ENCODE measurements at regions not wholly inside any gene's neighbourhood (a gene's known extent, or its start where the extent isn't known, plus 50 kb on each side); places are given as distances from the start of the nearest gene placed in this dataset.
"Not testable (repeated sequence)": the region's sequence is repeated elsewhere in the genome, so short reads cannot be mapped to it uniquely, and the experiment has no call there.

- DNase-seq, result no peak
These were observed 90.7 kb upstream of the DCLK2 start for GRCh38 chr4:149987330-149988086.

DNA sequence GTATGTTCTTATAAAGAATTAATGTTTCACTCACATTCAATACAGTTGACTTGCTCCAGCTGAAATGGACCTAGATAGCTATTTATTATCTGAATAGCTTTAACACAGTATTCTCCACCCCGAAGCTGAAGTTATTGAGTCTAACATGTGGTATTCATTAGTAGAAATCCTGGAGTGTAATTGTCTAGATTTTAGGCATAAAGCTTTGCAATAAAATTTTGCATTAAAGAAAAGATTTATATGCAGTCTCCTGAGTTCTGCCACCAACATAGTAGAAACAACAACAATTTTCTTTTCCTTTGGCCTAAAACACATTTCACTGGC is 90.2 kb upstream of the DCLK2 start:
- no peak for DNase-seq

DNA sequence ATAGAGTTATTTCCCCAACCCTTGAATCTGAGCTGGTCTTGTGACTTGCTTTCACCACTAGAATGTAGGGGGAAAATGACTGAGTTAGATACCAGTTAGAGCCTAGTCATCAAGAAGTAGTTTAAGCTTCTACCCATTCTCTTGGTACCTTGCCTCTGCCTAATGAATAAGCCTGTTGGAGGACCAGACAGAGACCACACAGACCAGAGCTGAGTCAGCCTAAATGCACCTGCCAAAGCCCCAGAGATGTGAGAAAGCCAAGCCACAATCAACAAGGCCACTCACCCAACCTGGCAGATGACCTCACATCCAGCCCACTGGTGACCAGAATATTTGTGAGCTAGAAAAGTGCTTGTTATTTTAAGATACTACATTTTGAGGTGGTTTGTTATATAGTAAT is 85.2 kb upstream of the DCLK2 start:
- no peak for DNase-seq

GRCh38 chr4:149995134-149995756 is 83.0 kb upstream of the DCLK2 start:
- DNase-seq, result no peak

GRCh38 chr4:149997881-149998421 is 80.3 kb upstream of the DCLK2 start:
- no peak for DNase-seq

DNA sequence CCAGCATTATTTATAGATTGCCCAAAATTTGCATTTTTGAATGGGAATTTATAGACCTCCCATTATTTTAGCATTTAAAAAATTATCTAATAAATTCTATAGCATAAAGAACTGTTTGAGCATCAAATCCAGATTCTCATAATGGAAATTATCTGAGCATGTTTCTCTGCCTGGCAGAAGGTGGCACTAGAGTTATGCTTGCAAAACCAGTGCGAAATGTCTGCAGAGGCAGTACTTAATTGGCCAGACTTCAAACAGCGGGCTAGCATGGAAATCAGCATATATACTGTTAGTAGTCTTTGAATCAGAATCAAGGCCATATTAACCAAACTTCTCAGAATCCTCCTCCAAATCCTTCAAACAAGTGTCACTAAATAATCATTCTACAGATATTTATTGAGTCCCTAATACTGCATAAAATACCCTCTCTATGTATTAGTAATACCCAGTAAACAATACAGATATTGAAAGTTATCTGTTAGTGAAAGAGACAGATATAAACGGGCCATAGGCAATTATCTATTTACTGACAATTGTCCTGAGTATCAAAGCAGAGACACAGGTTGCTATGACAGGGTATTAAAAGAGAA is 78.7 kb upstream of the DCLK2 start:
- DNase-seq, result no peak

- DNase-seq, result no peak
These were observed 76.4 kb upstream of the DCLK2 start for GRCh38 chr4:150001815-150002214.

GRCh38 chr4:150002561-150002960 is 75.7 kb upstream of the DCLK2 start:
- DNase-seq, result no peak

DNA sequence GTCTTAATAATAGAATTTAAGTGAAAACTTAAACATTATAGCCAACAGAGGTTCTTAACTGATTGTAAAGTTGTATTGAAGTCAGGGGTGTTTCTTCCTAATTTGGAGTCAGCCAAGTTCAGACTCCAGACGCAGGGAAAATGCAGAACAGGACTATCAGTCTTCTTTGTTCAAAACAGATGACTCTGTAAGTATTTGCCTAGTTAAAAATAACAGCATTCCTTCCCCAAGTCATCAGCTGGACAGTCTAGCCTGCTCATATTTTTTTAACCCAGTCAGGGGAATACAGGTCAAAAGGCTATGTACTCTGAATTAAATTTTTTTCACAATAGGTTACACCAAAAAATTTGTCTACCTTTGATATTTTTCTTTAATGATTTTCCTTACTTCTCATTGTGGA is 73.8 kb upstream of the DCLK2 start:
- DNase-seq, result no peak

- DNase-seq, result no peak
These were observed 72.7 kb upstream of the DCLK2 start for GRCh38 chr4:150005537-150005936.

DNA sequence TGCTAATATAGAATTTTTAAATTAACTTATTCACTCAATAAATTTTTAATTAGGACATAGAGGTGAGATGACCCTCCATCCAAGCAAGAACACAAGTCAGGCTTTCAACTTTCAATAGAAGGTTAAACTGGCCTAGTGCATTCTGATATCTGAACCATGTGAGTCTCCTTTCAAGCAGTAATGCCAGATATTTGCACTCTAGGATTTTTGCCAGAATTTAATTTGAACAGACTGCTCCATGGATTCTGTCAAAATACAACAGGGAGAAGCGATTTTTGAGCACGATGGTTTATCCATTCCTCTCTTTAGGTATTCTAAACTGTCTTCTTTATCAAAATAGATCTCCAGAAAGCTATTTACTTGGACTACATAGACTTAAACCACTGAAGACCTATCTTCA is 72.0 kb upstream of the DCLK2 start:
- no peak for DNase-seq

GRCh38 chr4:150007512-150007911 is 70.7 kb upstream of the DCLK2 start:
- no peak for DNase-seq

DNA sequence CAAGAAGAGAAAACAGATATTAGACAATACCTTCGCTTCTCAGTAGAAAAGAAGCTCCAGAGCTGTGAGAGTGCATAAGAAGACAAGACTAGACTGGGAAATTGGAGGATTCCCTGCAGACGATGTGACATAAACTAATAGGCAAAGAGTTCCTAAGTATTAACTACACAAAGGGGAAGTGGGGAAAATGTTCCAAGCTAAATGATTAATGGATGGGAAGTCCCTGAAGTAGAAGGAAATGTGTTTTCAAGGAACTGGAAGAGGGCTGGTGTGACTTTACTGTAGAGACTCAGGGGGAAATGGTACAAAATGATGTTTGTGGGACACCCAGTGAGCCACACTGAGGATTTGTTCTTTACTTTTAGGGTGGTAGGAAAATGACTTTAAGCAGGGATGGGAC is 69.7 kb upstream of the DCLK2 start:
- DNase-seq, result no peak

DNA sequence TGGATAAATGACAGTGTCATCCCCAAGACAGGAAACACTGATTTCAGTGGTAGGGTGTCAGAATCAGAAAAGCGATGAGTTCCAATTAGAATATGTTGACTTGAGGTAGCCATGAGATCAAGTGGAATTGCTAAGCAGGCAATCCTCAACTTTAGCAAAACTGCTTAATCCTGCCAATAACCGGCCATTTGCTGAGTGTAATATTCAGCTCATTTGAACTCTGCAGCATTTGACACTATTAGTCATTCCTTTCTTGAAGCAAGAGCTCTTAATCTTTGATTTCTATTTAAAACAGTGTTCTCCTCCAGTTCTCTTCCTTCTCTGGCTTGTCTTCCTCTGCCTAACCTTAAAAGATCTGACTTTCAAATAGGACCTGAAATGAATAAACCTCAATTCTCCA is 68.7 kb upstream of the DCLK2 start:
- no peak for DNase-seq

- DNase-seq, result no peak
These were observed 67.6 kb upstream of the DCLK2 start for GRCh38 chr4:150010525-150011126.

GRCh38 chr4:150012851-150013360 is 65.3 kb upstream of the DCLK2 start:
- no peak for DNase-seq

DNA sequence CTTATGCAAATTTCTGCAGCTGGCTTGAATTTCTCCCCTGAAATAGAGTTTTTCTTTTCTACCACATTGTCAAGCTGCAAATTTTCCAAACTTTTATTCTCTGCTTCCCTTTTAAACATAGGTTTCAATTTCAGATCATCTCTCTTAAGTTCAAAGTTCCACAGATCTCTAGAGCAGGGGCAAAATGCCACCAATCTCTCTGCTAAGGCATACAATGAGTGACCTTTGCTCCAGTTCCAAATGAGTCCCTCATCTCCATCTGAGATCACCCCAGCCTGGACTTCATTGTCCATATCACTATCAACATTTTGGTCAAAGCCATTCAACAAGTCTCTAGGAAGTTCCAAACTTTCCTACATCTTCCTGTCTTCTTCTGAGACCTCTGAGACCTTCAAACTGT is 62.3 kb upstream of the DCLK2 start:
- DNase-seq, result not testable (repeated sequence)

- not testable (repeated sequence) for DNase-seq
These were observed 61.6 kb upstream of the DCLK2 start for GRCh38 chr4:150016621-150017020.

- DNase-seq, result no peak
These were observed 60.0 kb upstream of the DCLK2 start for GRCh38 chr4:150018257-150018656.

DNA sequence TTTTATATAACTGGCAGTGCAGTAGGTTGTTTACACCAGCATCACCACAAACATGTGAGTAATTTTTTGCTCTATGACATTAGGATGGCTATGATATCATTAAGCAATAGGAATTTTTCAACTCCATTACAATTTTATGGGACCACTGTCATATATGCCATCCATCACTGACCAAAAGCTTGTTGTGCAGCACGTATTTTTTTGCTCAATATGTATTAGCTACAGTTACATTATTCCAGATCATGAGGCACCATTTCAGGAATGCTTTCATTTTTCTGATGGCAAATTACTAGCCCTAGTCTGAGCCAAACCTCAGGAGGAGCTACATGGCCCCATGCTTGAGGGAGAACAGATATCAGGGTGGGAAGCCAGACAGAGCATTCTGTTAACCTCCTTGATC is 56.8 kb upstream of the DCLK2 start:
- DNase-seq, result no peak

GRCh38 chr4:150023489-150023888 is 54.8 kb upstream of the DCLK2 start:
- DNase-seq, result no peak

DNA sequence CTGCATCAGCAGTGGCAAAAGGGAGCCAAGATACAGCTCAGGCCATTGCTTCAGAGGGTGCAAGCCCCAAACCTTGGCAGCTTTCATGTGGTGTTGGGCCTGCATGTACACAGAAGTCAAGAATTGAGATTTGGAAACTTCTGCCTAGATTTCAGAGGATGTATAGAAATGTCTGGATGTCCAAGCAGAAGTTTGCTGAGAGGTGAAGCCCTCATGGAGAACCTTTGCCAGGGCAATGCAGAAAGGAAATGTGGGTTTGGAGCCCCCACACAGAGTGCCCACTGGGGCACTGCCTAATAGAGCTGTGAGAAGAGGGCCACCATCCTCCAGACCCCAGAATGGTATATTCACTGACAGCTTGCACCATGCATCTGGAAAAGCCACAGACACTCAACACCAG is 51.3 kb upstream of the DCLK2 start:
- DNase-seq, result not testable (repeated sequence)
